Hepatocyte (in vitro differentiated cells): ENCODE measurements at regions not wholly inside any gene's neighbourhood (a gene's known extent, or its start where the extent isn't known, plus 50 kb on each side); places are given as distances from the start of the nearest gene placed in this dataset.

Experiments
- EZH2 ChIP-seq: fragments of 200-600 bp; sonication (generic); IDR thresholded peaks from 2 replicates; pipeline ENCODE4 v1.6.1; 2016; ENCODE audit warnings: antibody characterized with exemption, mild to moderate bottlenecking, borderline replicate concordance
- EZH2phosphoT487 ChIP-seq: fragments of 200-600 bp; sonication (generic); IDR thresholded peaks from one replicate; pipeline ENCODE4 v1.6.1; 2018; ENCODE audit warnings: antibody characterized with exemption, mild to moderate bottlenecking, low read depth, moderate library complexity; ENCODE audit not compliant: unreplicated experiment, severe bottlenecking
- TF ChIP-seq, protein P1 (sequence below): fragments of 200-600 bp; sonication (generic); IDR thresholded peaks from 2 replicates; pipeline ENCODE4 v1.5.1; 2016; ENCODE audit warnings: antibody characterized with exemption, mild to moderate bottlenecking; ENCODE audit not compliant: poor library complexity

DNA sequence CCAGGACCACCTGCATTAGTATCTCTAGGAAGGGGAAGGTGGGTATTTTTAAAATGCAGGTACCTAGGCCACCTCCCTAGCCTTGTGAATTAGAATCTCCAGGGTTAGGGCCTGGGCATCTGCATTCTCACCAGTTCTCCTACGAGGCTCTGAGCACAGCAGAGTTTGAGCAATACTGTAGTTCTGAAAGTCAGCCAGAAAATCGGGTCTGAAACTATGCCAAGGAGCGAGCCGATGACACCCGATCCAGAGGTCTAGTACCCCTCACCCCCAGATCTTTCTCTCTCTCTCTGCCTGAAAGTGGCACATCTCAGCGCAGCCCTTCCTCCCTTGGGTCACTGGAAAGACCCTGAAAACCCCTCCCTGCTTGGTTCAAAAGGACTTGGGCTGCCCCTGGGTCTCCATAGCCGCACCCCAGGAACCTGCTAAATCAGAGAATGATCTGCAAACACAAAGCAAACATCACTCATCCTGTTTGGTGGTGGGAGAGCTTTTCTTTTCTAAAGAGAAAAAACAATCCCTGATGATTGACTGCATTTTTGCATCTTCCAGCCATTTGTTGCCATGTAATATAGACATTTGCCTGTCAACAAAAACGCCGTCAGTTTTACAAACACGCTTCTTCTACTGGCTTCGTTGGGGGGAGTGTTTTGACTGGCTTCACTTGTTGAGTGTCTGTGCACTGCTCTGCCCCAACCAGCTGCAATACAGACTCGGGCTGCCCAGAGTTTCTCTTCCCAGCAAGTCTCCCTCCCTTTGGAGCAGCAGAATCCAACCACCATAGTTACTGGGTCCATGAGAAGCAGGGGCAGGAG is 229.9 kb downstream of the MN1 start:
- TF ChIP-seq EZH2: no peak
- TF ChIP-seq, protein P1, sequence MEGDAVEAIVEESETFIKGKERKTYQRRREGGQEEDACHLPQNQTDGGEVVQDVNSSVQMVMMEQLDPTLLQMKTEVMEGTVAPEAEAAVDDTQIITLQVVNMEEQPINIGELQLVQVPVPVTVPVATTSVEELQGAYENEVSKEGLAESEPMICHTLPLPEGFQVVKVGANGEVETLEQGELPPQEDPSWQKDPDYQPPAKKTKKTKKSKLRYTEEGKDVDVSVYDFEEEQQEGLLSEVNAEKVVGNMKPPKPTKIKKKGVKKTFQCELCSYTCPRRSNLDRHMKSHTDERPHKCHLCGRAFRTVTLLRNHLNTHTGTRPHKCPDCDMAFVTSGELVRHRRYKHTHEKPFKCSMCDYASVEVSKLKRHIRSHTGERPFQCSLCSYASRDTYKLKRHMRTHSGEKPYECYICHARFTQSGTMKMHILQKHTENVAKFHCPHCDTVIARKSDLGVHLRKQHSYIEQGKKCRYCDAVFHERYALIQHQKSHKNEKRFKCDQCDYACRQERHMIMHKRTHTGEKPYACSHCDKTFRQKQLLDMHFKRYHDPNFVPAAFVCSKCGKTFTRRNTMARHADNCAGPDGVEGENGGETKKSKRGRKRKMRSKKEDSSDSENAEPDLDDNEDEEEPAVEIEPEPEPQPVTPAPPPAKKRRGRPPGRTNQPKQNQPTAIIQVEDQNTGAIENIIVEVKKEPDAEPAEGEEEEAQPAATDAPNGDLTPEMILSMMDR: no peak
- no peak for TF ChIP-seq EZH2phosphoT487
